ENCODE measurements at regions not wholly inside any gene's neighbourhood (a gene's known extent, or its start where the extent isn't known, plus 50 kb on each side); places are given as distances from the start of the nearest gene placed in this dataset.

DNA sequence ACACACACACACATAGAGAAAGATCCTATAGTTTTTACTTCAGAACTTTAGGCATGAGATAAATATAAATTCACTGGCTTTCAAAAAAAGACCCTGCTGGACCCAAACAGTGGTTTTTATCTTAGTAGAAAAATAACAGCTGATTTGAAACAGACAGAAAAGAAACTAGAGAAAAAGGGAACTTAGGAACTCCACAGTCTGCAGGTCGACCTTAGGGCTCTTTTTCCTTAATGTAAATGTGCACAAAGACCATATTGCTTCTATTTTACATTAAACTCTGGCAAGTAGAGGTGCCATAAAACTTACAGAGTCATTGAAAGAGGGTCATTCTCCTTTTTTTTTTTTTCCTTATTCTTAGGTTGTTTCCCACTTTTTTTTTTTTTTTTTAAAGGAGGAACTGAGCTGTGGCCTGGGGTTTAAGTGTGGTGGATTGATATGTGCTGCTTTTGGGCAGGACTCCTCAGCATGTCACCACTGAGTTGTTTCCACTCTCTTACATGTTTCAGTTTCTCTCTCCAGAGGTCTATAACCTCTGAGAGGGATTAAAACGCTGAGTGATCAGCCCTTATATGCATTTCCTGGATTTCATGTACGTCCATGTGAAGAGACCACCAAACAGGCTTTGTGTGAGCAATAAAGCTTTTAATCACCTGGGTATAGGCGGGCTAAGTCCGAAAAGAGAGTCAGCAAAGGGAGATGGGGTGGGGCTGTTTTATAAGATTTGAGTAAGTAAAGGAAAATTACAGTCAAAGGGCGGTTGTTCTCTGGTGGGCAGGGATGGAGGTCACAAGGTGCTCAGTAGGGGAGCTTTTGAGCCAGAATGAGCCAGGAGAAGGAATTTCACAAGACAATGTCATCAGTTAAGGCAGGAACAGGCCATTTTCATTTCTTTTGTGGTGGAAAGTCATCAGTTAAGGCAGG lies 70.8 kb upstream of the PACRGL start:
- Mint-ChIP-seq H3K4me1 (no peaks in the 10 kb centered on the region), H3K9me3 (no peaks in the 10 kb centered on the region), H3K27me3 (peaks cover 9% of the 10 kb centered on the region), H3K27ac (ENCODE audit: low read depth) (no peak overlapping the region), H3K4me3 (no peak overlapping the region), H3K36me3 (ENCODE audit: insufficient read depth) (no peaks in the 10 kb centered on the region)
- no peak for DNase-seq (ENCODE audit: low spot score in 2 of 2)
- ATAC-seq (replicated peaks; ENCODE audit: extremely low read depth, poor library complexity, severe bottlenecking) = no peak

GRCh38 chr4:20638825-20639224 lies 61.4 kb upstream of the PACRGL start:
- Mint-ChIP-seq H3K27me3 (peaks cover 18% of the 10 kb centered on the region), H3K27ac (ENCODE audit: low read depth) (no peak overlapping the region), H3K4me1 (no peaks in the 10 kb centered on the region), H3K4me3 (no peak overlapping the region), H3K9me3 (no peaks in the 10 kb centered on the region), H3K36me3 (ENCODE audit: insufficient read depth) (no peaks in the 10 kb centered on the region)
- ATAC-seq (replicated peaks; ENCODE audit: extremely low read depth, poor library complexity, severe bottlenecking) (no peak), DNase-seq (ENCODE audit: low spot score in 2 of 2) (no peak)

GRCh38 chr4:20639346-20639745 lies 60.9 kb upstream of the PACRGL start:
- Mint-ChIP-seq H3K9me3 (no peaks in the 10 kb centered on the region), H3K27ac (ENCODE audit: low read depth) (no peak overlapping the region), H3K36me3 (ENCODE audit: insufficient read depth) (no peaks in the 10 kb centered on the region), H3K4me1 (no peaks in the 10 kb centered on the region), H3K4me3 (no peak overlapping the region), H3K27me3 (peaks cover 12% of the 10 kb centered on the region)
- DNase-seq (ENCODE audit: low spot score in 2 of 2) (no peak), ATAC-seq (replicated peaks; ENCODE audit: extremely low read depth, poor library complexity, severe bottlenecking) (no peak)

DNA sequence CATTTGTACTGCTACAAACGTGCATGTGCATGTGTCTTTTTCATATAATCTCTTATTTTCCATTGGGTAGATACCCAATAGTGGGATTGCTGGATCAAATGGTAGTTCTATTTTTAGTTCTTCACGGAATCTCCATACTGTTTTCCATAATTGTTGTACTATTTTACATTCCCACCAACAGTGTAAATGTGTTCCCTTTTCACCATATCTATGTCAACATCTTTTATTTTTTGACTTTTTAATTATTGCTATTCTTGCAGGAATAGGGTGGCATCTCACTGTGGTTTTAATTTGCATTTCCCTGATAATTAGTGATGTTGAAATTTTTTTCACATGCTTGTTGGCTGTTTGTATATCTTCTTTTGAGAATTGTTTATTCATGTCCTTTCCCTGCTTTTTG lies 59.3 kb upstream of the PACRGL start:
- Mint-ChIP-seq H3K4me1 (no peaks in the 10 kb centered on the region), H3K27ac (ENCODE audit: low read depth) (no peak overlapping the region), H3K4me3 (no peak overlapping the region), H3K9me3 (no peaks in the 10 kb centered on the region), H3K36me3 (ENCODE audit: insufficient read depth) (no peaks in the 10 kb centered on the region), H3K27me3 (no peaks in the 10 kb centered on the region)
- DNase-seq (ENCODE audit: low spot score in 2 of 2) (no peak), ATAC-seq (replicated peaks; ENCODE audit: extremely low read depth, poor library complexity, severe bottlenecking) (no peak)

- ATAC-seq (replicated peaks; ENCODE audit: extremely low read depth, poor library complexity, severe bottlenecking) (no peak), DNase-seq (ENCODE audit: low spot score in 2 of 2) (no peak)
- no peaks in the 10 kb centered on the region for H3K9me3 Mint-ChIP-seq
- H3K4me1 Mint-ChIP-seq = no peaks in the 10 kb centered on the region
- no peak overlapping the region for H3K27ac Mint-ChIP-seq (ENCODE audit: low read depth)
- no peak overlapping the region for H3K4me3 Mint-ChIP-seq
- H3K27me3 Mint-ChIP-seq = no peaks in the 10 kb centered on the region
- no peaks in the 10 kb centered on the region for H3K36me3 Mint-ChIP-seq (ENCODE audit: insufficient read depth)
These were observed 58.3 kb upstream of the PACRGL start for GRCh38 chr4:20641976-20642375.

- Mint-ChIP-seq H3K36me3 (ENCODE audit: insufficient read depth) (no peaks in the 10 kb centered on the region), H3K4me3 (no peak overlapping the region), H3K27me3 (no peaks in the 10 kb centered on the region), H3K27ac (ENCODE audit: low read depth) (no peak overlapping the region), H3K9me3 (no peaks in the 10 kb centered on the region), H3K4me1 (no peaks in the 10 kb centered on the region)
- ATAC-seq (replicated peaks; ENCODE audit: extremely low read depth, poor library complexity, severe bottlenecking) (no peak), DNase-seq (ENCODE audit: low spot score in 2 of 2) (no peak)
These were observed 56.6 kb upstream of the PACRGL start for GRCh38 chr4:20643631-20644030.

DNA sequence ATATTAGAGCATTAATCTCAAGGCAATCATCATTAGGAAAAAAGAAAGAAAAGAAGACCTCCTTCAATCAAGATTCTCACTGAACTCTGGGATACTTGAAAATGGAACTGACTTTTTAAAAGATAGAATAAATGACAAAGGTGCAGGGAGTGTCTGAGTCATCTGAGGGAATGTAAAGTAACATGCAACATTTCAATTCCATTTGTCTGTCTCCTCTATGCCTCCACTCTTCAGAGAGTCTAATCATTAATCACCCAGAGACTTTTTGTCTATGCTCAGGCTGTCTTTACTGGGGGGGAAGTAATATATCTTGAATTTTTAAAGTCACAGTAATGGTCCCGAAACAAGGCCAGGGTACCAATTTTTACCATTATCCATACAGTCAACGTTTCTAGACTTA lies 55.0 kb upstream of the PACRGL start:
- ATAC-seq (replicated peaks; ENCODE audit: extremely low read depth, poor library complexity, severe bottlenecking) = no peak

GRCh38 chr4:20646287-20646686 lies 54.0 kb upstream of the PACRGL start:
- H3K4me3 Mint-ChIP-seq = no peak overlapping the region
- no peaks in the 10 kb centered on the region for H3K4me1 Mint-ChIP-seq
- no peak for DNase-seq (ENCODE audit: low spot score in 2 of 2)
- ATAC-seq (replicated peaks; ENCODE audit: extremely low read depth, poor library complexity, severe bottlenecking) = no peak
- no peaks in the 10 kb centered on the region for H3K36me3 Mint-ChIP-seq (ENCODE audit: insufficient read depth)
- peaks cover 11% of the 10 kb centered on the region for H3K27me3 Mint-ChIP-seq
- no peak overlapping the region for H3K27ac Mint-ChIP-seq (ENCODE audit: low read depth)
- H3K9me3 Mint-ChIP-seq = no peaks in the 10 kb centered on the region

More for the DNA sequence above, 55.0 kb upstream of the PACRGL start:
- no peaks in the 10 kb centered on the region for H3K9me3 Mint-ChIP-seq
- no peak overlapping the region for H3K4me3 Mint-ChIP-seq
- H3K36me3 Mint-ChIP-seq (ENCODE audit: insufficient read depth) = no peaks in the 10 kb centered on the region
- no peak overlapping the region for H3K27ac Mint-ChIP-seq (ENCODE audit: low read depth)
- H3K27me3 Mint-ChIP-seq = peaks cover 10% of the 10 kb centered on the region
- H3K4me1 Mint-ChIP-seq = no peaks in the 10 kb centered on the region
- no peak for DNase-seq (ENCODE audit: low spot score in 2 of 2)
